NCI-H2227 treated with DMSO at 0.1 percent for 48 hours (cell line): ENCODE measurements at regions not wholly inside any gene's neighbourhood (a gene's known extent, or its start where the extent isn't known, plus 50 kb on each side); places are given as distances from the start of the nearest gene placed in this dataset.
"Not testable (repeated sequence)": the region's sequence is repeated elsewhere in the genome, so short reads cannot be mapped to it uniquely, and the experiment has no call there.

Source experiments
- DNase-seq: peaks from one replicate; lab custom pipeline; 2025; lab: John Stamatoyannopoulos, UW

DNA sequence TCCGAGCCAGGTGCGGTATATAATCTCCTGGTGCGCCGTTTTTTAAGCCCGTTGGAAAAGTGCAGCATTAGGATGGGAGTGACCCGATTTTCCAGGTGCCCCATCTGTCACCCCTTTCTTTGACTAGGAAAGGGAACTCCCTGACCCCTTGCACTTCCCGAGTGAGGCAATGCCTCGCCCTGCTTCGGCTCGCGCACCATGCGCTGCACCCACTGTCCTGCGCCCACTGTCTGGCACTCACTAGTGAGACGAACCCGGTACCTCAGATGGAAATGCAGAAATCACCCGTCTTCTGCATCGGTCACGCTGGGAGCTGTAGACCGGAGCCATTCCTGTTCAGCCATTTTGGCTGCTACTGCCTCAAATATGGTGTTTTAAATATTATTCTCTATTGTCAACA, 198.0 kb downstream of the MEIS1 start:
- DNase-seq: not testable (repeated sequence)

DNA sequence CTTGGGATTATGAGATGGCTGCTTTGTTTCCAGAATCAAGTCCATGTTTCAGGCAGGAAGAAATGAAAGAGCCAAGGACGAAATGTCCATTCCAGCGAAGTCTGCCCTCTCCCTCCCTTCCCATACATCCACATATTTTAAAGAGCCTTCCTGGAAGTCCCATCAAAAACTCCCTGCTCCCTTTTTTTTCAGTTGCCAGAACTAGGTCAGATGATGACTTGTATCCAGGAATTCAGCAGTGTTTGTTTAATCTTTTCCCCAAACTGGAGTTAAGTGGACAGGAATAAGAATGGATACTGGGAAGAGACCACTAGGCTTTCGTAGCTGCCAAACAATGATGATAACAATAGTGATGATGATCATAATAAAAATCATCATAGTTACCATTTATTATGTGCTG, 198.7 kb downstream of the MEIS1 start:
- DNase-seq: no peak

DNA sequence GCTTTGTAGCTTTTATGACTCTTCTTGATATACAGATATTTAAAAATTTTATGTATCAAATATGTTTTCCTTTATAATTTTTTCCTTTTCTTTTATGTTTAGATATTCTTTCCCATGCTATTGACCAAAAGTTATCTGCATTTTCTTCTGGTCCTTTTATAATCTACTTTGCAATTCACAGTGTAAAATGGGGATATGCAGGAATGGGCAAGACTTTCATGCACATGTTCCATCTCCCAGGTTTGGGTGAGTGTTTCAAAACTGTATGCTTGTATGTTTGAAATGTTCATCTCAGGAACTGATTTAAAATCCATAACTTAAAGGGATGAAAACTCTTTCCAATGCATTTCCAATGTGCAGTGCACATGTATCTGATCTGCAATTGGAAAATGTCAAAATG, 199.9 kb downstream of the MEIS1 start:
- no peak for DNase-seq

DNA sequence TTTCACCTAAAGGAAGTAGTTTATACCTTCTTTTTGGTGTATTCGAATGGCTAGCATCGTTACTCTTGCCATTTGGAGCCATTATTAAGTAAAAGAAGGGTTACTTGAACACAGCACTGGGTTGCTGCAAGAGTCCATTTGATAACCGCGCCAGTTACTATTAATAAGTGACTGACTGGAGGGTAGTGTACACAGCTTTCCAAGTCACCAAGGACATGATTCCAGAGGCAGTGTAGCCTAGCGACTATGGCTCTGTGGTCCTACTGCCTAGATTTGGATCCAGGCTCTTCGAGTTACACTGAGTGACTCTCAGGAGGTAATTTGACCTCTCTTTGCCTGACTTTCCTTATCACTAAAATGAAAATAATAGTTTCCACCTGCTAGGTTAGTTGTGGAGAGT, 206.8 kb downstream of the MEIS1 start:
- no peak for DNase-seq

DNA sequence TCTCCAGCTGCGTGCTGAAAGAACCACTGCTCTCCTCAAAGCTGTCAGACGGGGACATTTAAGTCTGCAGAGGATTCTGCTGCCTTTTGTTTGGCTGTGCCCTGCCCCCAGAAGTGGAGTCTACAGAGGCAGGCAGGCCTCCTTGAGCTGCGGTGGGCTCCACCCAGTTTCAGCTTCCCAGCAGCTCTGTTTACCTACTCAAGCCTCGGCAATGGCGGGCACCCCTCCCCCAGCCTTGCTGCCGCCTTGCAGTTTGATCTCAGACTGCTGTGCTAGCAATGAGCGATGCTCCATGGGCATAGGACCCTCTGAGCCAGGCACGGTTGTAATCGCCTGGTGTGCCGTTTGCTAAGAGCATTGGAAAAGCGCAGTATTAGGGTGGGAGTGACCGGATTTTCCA, 213.2 kb downstream of the MEIS1 start:
- not testable (repeated sequence) for DNase-seq

DNA sequence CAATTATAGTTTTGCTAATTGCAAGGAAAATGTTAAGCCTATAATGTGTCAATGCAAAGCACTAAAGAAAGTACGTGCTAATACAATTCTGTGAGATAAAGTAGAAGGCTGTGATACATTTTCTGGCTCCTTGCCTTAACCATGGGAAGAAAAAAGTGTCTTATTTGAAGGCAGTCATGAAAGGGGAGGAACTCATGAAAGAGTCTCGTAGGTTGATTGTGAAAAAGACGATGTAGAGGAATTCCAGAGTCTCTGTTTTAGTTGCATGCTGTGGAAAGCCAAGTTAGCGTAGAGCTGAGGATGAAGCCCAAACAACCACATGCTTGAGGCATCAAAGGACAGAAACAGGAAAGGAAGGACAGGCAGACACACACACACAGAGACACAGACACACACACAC, 214.1 kb downstream of the MEIS1 start:
- DNase-seq: no peak

DNA sequence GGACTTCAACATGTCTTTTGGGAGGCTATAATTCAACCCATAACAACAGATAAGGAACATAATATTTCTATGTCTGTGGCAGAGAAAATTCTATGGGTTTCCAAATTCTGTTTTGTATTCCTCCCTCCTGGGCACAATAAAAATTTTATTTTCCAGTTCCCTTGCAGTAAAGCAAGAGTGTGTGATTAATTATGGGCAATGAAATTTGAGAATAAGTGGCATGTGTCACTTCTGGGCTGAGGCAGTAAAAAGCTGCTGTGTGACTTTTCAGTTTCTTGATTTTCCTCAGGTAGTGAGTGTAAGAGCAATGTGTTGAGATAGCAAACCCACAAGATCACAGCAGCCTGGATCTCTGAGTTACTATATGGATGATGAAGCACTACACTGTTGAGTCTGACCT, 216.4 kb downstream of the MEIS1 start:
- DNase-seq: no peak

DNA sequence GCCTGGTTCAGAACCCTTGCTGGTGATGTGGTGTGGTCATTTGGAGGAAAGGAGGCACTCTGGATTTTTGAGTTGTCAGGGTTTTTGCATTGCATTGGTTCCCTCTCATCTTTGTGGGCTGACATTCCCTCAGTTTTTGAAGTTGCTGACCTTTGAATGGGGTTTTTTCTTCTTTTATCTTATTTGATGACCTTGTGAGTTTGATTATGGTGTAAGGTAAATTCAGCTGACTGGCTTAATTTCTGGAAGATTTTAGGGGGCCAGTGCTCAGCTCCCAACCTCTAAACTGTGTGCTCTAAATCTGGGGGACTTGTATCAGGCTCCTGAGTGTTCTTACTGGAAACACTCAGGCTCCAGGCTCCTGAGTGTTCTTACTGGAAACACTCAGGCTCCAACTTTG, 225.9 kb downstream of the MEIS1 start:
- DNase-seq: no peak

DNA sequence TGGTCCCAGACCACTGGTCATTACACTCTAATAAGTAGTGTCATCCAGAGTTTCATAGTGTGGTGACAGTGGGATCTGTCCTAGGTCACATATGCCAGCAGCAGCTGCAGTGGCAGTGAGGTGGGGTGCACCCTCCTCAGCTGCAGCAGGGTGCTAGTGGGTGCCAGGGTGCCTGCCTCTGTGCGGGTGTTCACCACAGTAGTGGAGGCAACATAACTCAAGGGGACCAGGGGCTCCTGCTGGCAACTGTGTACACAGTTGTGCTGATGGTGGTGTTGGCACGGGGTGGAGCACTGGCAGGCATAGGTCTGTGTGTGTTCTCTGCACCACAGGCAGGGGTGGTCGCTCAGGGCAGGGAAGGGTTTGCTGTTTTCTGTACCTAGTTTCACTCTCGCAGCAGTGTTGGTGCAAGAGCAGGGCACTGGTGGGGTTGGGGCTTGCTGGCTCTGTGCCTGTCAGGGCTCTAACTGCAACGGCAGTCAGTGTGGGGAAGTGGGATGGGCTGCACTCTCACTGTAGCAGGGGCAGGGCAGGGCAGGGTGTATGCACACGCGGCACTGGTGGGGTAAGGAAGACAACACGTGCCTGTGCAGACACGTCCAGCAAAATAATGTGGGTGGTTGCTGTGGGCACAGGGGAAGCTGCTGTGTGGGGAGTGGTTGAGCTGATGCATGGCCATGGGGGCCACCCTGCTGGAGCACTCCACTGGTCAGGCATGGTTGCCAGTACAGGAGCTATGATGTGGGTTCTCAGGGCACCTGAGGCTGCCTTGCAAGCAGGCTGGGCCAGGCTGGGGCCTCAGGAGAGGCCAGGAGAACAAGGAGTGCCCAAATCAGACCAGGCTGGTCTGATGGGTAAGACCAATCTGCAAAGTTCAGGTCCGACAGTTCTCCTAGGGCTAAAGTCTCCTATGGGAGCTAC, 226.6 kb downstream of the MEIS1 start:
- no peak for DNase-seq

DNA sequence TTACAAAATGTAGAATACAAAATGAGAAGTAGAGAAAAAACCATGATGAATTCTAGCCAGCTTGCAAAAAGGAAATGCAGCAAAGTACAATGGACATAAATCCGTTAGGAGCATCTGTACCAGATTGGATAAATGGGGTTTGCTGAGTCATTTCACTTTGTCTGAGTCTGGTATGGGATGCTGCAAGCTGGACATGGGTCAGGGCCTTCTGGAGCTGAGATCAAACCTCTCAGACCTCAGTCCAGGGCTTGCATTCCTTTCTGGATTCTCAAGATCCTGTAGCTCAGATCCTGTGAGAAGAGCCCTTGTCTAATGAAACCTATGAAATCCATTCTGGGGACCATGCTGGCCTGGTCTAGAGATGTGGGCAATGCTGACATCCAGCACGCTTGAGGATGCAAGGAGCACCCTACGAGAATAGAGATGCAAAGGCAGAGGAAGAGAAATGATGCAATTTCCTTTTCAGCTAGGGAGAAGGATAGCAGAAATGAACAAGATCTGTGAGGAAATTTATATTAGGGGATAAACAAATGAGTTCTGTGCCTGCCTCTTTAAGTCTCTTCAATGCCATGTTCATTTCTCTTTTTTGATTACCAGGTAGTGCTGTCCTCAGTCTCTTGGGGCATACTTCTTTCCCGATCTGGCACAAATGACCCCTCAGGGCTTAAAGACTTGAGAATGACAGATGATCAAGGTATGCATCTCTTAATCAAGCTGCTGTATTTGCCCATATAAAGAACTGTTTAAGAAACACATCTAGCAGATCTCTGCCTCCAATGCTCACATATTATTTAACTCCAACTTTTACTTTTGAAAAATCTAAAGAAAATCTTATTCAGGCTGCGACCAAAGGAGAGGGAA, 230.4 kb downstream of the MEIS1 start:
- DNase-seq: no peak

DNA sequence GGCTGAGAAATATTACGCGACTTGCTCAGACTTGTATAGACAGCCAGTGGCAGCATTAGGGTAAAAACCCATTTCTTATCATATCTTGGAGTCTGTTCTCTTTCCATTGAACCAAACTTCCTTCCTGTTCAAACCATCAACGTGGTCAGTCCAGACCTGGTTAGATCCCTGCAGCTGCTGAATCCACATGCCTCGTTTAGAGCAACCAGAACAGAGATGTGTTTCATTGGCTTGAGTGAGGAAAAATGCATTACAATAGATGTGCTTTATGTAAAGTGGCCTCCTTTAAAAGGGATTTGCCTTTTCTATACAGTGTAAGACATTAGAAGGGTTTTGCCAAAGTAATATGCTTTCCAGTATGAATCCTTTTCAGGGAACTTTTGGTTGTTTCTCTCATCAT, 232.4 kb downstream of the MEIS1 start:
- DNase-seq: no peak

DNA sequence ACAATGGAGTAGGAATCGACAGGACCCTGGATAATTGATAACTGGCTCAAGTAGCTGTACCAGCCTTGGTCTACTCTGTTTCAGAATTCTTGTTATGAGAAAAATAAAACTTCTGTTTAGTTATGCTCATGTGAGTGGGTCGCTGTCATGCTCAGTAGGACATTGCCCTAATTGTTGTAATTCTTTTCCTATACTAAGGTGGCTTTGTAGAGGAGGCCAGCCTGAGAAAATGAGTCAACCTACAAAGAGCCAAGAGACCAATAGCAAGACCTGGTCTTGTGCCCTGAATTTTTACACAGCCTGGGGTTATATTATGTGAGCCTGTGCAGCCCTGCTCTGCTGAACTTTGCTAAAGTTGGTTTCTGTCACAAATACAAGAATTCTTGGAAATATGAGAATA, 238.4 kb downstream of the MEIS1 start:
- DNase-seq: no peak

DNA sequence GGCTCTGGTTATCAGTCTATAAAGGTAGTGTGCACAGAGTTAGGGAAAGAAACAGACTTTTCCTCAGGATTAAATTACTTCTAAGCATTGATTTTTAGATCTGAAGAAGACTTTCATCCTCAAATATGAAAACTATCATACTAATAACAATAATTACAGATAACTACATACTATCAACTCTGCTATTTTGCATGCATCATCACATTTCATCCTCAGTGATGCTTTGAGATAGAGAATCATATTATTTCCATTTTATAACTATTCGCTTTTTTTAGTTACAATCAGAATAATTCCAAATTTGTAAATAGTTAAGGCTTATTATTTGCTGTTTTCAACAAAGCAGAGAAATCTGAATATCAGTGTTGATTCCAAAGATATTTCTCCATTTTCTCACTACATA, 239.2 kb downstream of the MEIS1 start:
- DNase-seq: no peak

DNA sequence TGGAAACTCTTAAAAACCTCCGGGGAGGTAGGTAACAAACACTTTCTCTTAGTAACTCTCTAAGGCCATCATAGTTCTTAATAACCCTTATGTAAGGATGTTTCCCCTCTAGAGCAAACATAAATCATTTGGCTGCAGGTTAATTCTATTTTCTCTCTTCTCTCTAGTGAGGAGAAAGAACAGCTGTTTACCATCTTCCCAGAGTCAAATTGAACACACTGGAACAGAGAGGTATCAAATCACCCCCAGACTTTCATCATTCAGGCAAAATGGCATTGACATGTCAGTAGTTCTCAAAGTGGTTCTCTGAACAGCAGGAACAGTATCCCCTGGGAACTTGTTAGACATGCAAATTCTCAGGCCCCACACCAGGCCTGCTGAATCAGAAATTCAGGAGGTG, 240.7 kb downstream of the MEIS1 start:
- no peak for DNase-seq

DNA sequence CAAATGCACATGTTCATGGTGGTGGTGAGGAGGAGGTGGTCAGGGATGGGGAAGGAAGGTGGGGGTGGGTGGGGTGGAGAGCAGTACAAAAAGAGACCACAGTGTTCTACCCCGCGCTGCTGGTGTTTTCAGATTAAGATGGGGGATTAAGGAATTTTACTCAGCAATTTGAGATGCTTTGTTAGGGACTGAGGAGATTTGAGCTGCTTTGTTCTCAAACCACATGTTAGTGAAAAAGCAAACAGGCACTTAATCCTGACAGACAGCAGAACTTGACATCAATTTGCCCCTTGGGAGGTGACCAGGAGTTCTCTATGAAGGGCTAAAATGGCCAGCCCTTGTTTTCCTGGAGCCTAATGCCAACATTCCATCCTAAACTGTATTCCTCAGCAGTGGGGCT, 244.5 kb downstream of the MEIS1 start:
- peak; percentile 57 for DNase-seq

DNA sequence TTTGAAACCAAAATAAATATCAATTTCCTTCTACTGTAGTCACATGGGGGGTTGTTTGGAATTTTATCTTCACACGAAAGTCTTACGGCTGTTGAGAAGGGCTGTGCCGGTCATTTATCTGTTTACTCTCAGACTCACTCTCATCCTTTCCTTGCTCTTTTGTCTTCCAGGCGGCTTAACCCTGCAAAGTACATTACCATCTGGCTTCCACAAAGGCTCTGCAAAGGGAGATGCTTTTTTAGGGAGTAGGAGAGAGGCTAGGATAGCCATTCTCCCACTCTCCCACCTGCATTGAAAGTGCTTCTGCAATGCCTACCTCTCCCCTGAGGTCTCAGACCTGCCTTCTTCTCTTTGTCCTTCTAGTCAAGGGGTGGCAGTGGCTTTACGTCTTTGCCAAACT, 247.6 kb downstream of the MEIS1 start:
- no peak for DNase-seq

DNA sequence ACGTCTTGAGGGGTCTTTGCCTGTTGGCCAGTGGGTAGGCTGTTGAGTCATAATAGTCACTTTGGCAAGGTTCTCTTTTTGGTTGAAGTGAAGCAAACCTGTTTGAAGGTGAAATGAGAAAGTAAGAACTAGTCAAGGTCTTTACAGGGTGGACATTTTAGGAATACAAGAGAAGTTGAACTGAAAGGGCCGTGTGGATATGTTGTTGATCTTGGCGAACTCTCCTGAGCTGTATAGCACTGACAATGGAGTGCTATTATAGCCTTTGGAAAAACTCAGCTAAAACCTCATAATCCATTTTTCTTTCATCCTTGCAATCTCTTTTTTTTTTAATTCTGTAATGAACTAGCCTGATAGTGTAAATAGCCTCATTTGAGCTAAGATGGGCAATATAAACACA, 248.1 kb downstream of the MEIS1 start:
- DNase-seq: no peak

DNA sequence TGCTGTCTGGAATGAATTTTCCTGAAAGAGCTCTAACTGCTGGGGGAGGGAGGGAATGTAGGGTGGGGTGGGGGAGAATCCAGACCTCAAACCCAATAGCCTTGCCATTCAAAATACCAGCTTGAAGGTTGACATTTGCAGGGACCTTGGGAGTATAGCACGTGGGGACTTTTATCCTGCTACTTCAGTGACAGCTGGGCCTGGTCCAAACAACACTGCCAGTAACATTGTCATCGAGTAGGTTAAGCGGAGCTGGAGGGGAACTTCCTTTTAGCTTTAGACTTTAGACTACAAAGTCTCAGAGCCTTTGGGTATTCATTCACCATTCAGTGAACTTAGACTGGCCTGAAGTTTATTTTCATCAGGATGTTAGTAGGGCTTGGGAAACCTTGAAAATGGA, 248.7 kb downstream of the MEIS1 start:
- DNase-seq: no peak

DNA sequence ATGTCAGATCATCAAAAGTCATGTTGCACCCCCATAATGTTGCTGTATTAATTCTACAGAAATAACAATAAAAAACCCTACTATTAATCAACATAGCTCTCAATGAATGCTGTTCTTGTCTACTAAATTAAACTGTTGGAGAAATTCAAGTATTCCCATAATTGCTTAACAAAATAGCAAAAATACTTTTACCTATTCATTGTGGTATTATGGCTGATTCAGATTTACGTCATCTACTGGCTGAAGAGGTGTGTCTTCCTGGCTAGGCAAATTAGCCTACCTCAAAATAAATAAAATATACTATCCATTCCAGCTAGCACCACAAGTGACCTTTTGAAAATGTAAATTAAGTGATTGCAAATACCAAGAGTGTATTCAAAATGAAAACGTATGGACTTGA, 249.4 kb downstream of the MEIS1 start:
- DNase-seq: no peak

DNA sequence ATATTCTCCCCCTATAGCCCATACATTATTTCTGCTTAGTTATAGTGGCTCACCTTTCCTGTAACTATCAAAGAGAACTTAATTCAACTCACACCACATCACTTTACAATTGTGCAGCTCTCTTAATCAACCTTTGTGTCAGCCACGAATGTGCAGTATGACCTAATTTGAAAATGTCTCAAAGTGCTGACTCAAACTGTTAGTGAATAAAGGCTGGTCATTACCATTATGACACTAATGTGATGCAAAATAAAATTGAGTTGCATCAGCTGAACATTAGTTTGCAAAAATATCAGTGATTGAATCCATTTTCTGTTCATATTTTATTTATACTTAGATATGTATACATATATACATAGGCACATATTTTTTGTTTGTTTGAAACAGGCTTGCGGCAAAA, 251.8 kb downstream of the MEIS1 start:
- no peak for DNase-seq

DNA sequence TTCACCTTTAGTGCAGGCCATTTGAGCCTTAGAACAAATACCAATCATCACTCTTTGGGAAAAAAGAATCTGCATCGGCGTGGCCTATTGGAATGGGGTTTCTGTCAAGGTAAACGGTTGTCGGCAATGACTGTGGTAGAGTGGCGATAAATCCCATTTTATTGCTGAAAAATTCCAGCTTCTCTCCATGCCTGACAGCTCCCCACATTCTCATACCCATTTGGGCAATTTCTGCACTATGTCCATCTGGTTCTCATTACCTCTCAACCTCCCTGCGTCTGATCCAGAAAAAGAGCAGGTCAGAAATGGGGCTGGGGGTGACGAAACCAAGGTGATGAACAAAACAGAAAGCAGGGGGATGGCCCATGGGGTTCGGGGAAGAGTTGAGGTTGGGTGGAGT, 254.0 kb downstream of the MEIS1 start:
- no peak for DNase-seq

DNA sequence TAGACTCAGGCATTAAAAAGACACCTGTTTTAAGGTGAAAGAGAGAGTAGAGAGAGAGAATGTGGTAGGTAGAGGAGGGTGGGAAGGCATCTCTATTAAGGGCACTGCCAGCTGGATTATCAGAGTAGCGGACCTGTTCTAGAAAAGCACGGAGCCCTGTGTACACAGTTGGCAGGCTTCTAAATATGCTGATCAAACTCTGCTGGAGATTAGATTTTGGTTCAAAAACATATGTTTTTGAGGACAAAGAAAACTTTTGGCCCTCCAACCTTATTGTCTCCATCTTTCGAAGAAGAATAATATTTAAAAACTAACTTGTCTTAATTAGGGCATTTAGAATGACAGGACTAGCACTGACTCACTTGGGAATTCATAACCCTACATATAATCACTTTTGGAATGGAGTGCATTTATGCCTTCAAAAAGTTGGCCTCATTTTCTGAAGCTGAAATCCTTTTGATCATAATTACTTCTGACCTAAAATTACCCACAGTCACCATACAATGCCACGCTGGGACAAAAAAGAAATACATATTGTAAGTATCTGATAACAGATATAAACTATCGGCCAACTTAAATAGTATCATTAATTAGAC, 254.6 kb downstream of the MEIS1 start:
- no peak for DNase-seq
